IPS-NIHi7 (cell line): ENCODE measurements at regions not wholly inside any gene's neighbourhood (a gene's known extent, or its start where the extent isn't known, plus 50 kb on each side); places are given as distances from the start of the nearest gene placed in this dataset.
"Not testable (repeated sequence)": the region's sequence is repeated elsewhere in the genome, so short reads cannot be mapped to it uniquely, and the experiment has no call there.

Experiments
- DNase-seq: peaks from one replicate; pipeline ENCODE4 v3.0.0; 2012; ENCODE audit warnings: mixed read lengths; ENCODE audit errors: extremely low spot score

GRCh38 chr2:128505575-128506526, 187.2 kb upstream of the HS6ST1 start:
- no peak for DNase-seq

DNA sequence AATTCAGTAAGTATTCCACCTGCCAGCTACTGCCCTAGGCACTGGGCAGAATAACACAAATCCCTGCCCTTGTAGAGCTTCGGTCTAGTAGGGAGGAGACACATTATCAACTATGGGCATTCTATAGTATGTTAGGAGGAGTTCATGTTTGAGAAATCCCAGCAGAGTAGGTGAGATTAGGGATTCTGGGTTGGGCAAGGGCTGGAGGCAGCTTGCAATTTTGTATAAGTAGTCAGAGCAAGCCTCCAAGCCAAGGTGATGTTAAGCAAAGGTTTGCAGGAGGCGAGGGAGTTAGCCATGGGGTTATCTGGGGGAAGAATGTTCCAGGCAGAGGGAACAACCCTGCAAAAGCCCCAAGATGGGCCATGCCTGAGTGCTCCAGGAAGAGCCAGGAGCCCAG, 187.9 kb upstream of the HS6ST1 start:
- no peak for DNase-seq

DNA sequence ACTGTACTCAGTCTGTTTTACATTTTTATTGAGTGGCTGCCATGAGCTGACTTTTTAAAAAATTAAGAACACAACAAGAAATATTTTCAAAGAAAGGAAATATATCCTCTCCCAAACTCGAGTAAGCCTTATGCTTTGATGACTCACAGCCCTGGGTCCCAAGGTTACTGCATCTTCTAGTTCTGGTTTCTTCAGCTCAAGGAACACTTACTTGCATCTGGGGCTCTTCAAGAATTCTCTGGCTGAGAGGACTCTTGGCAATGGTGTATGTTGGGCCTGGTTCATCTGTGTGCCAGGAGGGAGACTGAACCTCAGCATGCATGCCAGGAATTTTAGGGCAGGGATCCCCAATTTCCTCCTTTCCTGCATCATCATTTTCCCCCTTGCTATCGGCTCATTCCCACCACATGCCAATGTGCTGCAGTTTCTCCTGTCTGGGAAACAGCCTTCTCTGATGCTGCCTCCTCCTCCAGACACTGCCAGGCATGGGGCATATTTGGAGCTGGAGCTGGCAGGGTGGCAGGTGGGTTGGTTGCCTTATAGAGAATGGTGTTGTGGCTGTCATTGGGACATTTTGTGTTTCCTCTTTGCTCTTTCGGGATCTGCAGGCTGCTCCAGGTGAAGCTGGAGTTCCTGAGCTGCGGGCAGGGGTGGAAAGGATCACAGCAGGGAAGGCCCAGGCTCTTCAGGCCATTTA, 192.2 kb upstream of the HS6ST1 start:
- DNase-seq: no peak

- no peak for DNase-seq
Measured at GRCh38 chr2:128511731-128512378, 193.2 kb upstream of the HS6ST1 start.

- DNase-seq: no peak
Measured at GRCh38 chr2:128512379-128513115, 193.9 kb upstream of the HS6ST1 start.

GRCh38 chr2:128513116-128513960, 194.7 kb upstream of the HS6ST1 start:
- DNase-seq: no peak

DNA sequence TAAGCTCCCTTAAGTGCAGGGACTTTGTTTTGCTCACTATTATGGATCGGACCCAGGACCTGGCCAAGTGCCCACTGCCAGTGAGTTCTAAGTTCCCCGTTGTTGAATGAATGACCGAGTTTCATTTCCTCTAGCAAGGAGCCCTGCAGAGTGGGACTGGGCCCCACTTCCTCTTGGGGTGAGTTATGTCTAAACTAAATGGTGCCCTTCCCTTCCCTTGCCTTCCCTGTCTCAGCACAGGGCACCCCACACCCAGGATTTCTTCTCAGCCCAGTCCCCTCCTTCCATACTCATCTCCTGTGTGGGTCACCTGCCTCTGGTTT, 195.3 kb upstream of the HS6ST1 start:
- no peak for DNase-seq

- DNase-seq: no peak
Measured at GRCh38 chr2:128514555-128514955, 195.9 kb upstream of the HS6ST1 start.

GRCh38 chr2:128516938-128517337, 198.3 kb upstream of the HS6ST1 start:
- DNase-seq: no peak

DNA sequence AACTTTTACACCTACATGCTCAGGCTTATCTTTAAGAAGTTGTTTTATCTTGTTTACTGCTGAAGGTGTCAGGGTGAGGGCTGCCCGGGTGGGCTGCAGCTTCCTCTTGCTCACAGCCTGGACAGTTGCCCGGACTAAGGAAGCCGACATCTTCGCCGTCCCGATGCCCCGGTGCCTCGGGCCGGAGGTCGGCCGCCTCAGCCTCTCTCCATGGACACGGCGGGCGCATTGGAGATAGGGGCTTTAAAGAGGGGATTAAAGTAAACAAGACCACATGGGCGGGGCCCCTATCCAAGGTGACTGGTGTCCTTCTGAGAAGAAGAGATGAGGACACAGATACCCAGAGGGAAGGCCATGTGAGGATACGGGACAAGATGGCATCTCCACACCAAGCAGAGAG, 200.4 kb upstream of the HS6ST1 start:
- not testable (repeated sequence) for DNase-seq

DNA sequence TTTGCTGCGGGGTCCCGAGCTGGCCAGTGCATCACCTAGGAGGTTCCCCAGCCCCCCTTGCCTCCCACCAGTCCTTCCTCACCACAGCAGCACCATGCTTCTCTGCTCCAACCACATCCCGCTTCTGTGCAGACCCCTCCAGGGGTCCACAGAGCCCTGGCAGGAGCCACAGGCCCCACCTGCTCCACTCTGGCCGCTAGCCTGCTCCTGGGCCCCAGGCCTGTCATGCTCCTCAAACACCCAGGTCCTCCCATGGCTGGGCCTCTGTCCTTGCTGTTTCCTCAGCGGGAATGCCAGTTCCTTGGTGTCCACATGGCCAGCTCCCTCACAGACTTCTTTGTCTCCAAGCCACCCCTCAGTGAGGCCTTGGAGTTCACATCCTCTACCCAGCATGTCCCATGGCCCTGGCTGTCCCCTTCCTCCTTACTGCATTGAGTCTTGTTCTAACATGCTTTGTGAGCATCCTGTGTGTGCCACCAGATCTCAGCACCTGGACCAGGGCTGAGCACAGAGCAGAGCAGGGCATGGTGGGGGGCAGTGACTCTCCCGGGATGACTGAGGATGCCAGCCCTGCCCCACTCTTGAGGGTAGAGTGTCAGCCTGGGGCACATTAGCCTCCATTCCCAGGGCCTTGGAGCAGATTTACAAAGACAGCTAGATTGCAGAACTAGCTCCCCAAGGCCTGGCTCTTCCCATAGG, 201.0 kb upstream of the HS6ST1 start:
- no peak for DNase-seq

GRCh38 chr2:128520340-128520739, 201.7 kb upstream of the HS6ST1 start:
- no peak for DNase-seq

- no peak for DNase-seq
Measured at GRCh38 chr2:128520791-128521190, 202.1 kb upstream of the HS6ST1 start.

GRCh38 chr2:128521482-128521881, 202.8 kb upstream of the HS6ST1 start:
- DNase-seq: no peak

DNA sequence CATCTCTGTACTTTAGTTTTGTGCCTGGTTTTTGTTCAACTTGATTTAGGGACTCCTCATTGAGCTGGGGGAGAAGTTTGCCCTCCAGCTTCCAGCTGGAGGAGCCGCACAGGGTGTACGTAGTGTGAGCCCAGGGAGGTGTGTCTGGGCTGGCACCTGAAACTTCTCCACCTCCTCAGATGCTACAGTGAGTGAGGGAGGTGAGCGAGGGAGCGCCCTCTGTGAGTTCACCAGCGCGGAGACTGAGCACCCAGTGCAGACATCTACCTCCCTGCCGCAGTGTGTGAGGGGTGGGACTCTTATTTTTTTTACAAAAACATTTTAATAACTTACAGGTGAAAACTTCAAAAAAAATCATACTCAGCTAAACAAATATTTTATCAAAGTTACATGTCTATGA, 204.2 kb upstream of the HS6ST1 start:
- DNase-seq: no peak

DNA sequence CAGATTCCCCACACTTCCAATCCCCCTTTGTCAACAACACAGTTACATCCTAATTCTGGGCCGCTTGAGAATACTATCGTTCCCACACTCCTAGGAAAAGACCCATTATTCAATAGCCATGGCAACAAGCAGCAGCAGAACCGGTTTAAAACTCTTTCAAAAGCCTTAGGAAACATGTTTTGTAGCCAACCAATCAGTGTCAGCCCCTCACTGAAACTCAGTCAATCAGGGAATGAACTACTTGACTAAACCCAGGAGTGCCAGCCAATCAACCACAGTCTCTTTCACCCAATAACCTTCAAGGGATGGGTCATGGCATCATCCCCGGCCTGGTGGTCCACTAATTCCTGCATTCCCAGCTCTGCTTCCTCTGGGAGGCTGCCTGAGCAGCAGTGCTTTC, 204.8 kb upstream of the HS6ST1 start:
- no peak for DNase-seq

GRCh38 chr2:128524183-128524582, 205.5 kb upstream of the HS6ST1 start:
- DNase-seq: no peak

- no peak for DNase-seq
Measured at GRCh38 chr2:128525653-128526052, 207.0 kb upstream of the HS6ST1 start.

- no peak for DNase-seq
Measured at GRCh38 chr2:128526455-128526976, 207.8 kb upstream of the HS6ST1 start.

GRCh38 chr2:128528133-128528532, 209.5 kb upstream of the HS6ST1 start:
- no peak for DNase-seq
